ENCODE measurements at regions not wholly inside any gene's neighbourhood (a gene's known extent, or its start where the extent isn't known, plus 50 kb on each side); places are given as distances from the start of the nearest gene placed in this dataset.
A peak's percentile ranks its signal among the peaks of the same experiment; 100 is the strongest.
"Not testable (repeated sequence)": the region's sequence is repeated elsewhere in the genome, so short reads cannot be mapped to it uniquely, and the experiment has no call there.

DNA sequence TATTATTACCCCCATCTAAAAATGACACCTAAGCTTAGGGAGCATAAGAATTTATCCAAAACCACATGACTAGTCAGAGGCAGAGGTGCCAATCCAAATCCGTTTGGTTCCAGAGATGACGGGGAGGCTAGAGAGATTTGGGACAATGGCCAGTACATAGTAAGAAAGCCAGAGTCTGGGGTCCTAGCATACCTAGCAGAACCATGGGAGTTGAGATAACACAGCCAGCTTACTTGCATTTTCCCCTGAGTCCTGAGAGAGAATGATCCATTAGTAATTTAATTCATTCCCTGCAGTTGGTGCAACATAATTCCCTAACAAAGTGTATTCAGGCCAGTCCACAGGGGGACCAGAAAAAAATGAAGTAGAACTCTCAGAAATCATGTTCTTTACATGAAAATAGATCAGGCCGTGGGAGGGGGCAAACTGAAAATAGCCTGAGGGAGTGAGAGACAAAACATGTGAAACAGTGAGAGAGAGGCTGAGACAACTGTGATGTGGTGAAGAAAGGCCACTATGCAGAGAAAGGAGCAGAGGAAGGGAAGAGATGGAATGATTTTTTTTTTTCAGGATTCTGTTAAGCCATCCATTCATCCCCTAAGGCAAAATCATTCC, 243.3 kb downstream of the BRINP2 start:
- no peak for DNase-seq (ENCODE audit: low read depth, low spot score)
- no peak overlapping the region for H3K4me3 ChIP-seq (ENCODE audit: low read length)

GRCh38 chr1:177411381-177411780, 240.6 kb downstream of the BRINP2 start:
- no peak for DNase-seq (ENCODE audit: low read depth, low spot score)
- no peak overlapping the region for H3K4me3 ChIP-seq (ENCODE audit: low read length)

DNA sequence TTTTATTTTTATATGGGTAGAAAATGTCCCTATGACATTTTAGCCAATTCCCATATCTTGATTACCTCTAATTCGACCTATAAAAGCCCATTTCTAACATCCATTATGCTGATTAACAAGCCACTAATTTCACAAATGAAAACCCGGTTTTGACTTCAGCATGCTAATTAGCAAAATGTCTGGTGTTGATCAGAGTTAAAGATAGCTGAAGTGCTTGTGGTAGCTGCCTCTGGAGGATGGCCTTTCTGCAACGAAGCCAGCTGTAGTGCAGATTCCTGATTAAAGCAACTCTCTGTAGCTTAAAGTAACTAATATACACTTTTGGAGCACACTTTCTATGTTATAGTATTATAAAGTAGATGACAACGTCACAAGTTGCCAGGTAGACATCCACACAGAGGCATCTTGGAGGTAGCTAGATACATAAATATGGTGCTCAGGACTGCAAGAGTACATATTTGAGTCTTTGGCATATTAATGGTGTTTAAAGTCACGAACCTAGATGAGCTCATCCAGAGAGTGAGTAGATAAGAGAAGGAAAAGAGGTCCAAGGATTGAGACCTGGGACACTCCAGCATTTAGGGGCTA, 239.5 kb downstream of the BRINP2 start:
- no peak overlapping the region for H3K4me3 ChIP-seq (ENCODE audit: low read length)
- no peak for DNase-seq (ENCODE audit: low read depth, low spot score)

DNA sequence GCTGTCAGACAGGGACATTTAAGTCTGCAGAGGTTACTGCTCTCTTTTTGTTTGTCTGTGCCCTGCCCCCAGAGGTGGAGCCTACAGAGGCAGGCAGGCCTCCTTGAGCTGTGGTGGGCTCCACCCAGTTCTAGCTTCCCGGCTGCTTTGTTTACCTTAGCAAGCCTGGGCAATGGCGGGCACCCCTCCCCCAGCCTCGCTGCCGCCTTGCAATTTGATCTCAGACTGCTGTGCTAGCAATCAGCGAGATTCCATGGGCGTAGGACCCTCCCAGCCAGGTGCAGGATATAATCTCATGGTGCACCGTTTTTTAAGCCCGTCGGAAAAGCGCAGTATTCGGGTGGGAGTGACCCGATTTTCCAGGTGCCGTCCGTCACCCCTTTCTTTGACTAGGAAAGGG, 235.6 kb downstream of the BRINP2 start:
- not testable (repeated sequence) for DNase-seq (ENCODE audit: low read depth, low spot score); H3K4me3 ChIP-seq (ENCODE audit: low read length)

- no peak for DNase-seq (ENCODE audit: low read depth, low spot score)
- H3K4me3 ChIP-seq (ENCODE audit: low read length), result no peak overlapping the region
Observed at GRCh38 chr1:177392336-177392735, 221.6 kb downstream of the BRINP2 start.

DNA sequence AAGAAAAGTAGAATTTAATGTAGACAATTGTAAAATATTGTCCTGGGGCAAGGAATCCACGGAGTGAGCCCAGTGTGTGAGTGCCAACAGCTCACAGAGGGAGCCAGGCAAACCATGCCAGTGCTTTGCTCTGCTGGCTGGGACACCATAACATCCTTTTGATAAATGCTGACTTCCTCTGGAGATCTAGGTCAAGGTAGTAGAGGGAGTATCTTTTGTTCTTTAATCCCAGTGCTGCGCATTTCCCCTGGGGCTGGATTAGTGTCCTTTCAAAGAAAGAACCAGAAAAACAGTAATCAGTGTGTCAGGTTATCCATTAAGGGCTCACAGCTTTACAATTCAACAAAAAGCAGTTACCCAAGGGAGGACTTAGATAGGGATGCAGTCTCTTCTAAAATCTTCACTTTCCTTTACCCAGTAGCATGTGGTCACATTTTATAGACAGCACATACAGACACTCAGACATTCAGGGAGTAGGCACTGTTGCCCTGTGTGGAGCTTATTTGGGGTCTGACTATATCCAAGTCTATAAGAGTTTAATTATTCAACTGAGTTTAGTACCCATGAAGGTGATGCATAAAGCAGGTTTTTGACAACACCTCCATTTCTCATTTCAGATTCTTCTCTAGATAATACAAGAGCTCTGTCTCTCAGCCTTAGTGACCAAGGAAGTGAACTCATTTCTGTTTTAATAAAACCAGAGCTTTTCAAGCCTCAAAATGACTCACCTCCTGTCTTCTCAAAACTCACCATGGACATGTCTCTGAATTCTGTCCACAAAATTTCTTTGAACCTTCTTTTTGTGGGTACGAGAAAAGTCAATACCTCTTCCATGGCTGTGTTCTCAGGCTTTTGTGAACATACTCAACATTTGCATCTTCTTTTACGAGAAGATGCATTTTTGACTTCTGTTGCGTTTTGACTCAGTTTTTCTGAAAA, 215.3 kb downstream of the BRINP2 start:
- DNase-seq (ENCODE audit: low read depth, low spot score), result no peak
- H3K4me3 ChIP-seq (ENCODE audit: low read length), result no peak overlapping the region

DNA sequence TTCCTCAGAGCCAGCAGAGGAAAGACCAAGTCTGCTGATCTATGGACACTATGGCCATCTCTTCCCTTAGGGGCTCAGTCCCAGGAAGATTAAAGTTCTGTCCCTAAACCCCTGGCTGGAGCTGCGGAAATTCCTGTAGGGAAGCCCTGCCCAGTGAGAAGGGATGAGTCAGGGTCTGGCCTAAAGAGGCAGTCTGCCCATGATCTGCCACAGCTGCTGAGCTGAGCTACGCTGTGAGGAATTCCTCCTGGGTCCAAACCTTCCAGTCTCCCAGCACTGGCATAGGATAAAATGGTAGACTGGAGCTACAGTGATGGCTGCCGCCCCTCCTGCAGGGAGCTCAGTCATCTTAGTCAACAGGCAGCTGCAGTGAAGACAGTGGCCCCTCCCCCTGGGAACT, 213.7 kb downstream of the BRINP2 start:
- no peak for DNase-seq (ENCODE audit: low read depth, low spot score)
- H3K4me3 ChIP-seq (ENCODE audit: low read length), result no peak overlapping the region

DNA sequence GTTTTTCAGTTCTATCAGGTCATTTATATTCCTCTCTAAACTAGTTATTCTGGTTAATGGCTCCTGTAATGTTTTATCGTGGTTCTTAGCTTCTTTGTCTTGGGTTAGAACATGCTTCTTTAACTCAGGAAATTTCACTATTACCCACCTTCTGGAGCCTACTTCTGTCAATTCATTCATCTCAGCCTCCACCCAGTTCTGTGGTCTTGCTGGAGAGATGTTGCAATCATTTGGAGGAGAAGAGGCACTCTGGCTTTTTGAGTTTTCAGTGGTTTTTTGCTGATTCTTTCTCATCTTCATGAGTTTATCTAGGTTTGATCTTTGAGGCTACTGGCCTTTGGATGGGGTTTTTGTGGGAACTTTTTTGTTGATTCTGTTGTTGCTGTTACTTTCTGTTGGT, 213.0 kb downstream of the BRINP2 start:
- DNase-seq (ENCODE audit: low read depth, low spot score), result peak; percentile 69
- no peak overlapping the region for H3K4me3 ChIP-seq (ENCODE audit: low read length)

- no peak overlapping the region for H3K4me3 ChIP-seq (ENCODE audit: low read length)
- DNase-seq (ENCODE audit: low read depth, low spot score), result no peak
Observed at GRCh38 chr1:177377866-177378265, 207.1 kb downstream of the BRINP2 start.

DNA sequence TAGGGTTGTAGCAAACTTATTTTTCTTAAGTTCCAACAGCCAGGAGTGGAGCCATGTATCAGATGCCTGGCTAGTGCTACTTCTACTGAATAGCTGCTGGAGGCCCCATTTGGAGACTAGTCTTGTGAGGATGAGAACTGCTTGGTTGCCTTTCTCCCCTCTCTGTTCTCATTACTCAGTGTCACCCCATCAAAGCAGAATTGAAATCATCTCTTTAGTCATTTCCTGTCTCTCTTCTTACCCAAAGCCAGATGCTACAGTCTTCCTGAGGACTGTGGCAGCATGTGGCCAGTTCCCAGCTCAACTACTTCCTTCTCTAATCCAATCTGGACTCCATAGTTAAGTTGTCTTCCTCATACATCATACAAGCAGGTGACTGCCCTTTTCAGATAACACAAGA, 197.5 kb downstream of the BRINP2 start:
- DNase-seq (ENCODE audit: low read depth, low spot score), result peak; percentile 2
- no peak overlapping the region for H3K4me3 ChIP-seq (ENCODE audit: low read length)

GRCh38 chr1:177366091-177366490, 195.3 kb downstream of the BRINP2 start:
- no peak overlapping the region for H3K4me3 ChIP-seq (ENCODE audit: low read length)
- no peak for DNase-seq (ENCODE audit: low read depth, low spot score)

DNA sequence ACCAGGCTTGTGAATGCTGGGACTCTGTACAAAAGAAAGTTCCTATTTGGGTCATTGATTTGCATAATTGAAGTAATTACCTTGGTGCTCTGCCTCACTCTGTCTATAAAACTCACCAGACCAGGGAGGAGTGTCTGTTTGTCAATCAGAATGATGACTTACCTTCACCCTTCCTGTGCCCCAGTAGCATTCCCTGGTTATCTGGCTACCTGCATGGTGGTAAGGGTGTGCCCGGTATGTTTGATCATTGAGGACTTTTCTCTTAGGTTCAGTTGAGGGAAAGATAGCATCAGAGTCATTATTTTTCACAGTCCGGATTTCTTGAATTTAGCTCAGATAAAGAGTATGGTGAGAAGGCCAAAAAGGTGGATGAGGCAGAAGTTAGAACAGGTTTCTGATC, 190.0 kb downstream of the BRINP2 start:
- DNase-seq (ENCODE audit: low read depth, low spot score), result no peak
- no peak overlapping the region for H3K4me3 ChIP-seq (ENCODE audit: low read length)

GRCh38 chr1:177356674-177357435, 186.1 kb downstream of the BRINP2 start:
- no peak for DNase-seq (ENCODE audit: low read depth, low spot score)

DNA sequence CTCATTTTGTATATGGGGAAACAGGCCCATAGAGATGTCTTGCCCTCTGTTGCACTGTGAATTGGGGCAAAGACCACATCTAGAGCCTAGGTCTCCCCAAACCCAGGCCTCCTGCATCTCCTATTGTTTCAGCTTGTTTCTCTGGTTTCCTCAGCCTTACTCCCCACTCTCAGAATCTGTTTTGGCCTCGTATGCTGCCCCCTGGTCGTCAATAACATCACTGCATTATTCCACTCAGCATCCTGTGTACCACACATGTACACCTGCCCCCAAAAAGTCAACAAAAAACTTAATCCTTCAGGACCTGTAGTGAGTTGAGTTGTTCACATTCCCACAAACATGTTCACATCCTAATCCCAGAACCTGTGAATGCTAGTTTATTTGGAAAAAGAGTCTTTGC, 184.8 kb downstream of the BRINP2 start:
- DNase-seq (ENCODE audit: low read depth, low spot score), result peak; percentile 14
- no peak overlapping the region for H3K4me3 ChIP-seq (ENCODE audit: low read length)

More at GRCh38 chr1:177356674-177357435, 186.1 kb downstream of the BRINP2 start:
- H3K4me3 ChIP-seq (ENCODE audit: low read length), result no peak overlapping the region

GRCh38 chr1:177354247-177354646, 183.5 kb downstream of the BRINP2 start:
- no peak overlapping the region for H3K4me3 ChIP-seq (ENCODE audit: low read length)
- DNase-seq (ENCODE audit: low read depth, low spot score), result no peak

- H3K4me3 ChIP-seq (ENCODE audit: low read length), result no peak overlapping the region
- no peak for DNase-seq (ENCODE audit: low read depth, low spot score)
Observed at GRCh38 chr1:177351361-177352108, 180.8 kb downstream of the BRINP2 start.

GRCh38 chr1:177346790-177347359, 176.1 kb downstream of the BRINP2 start:
- no peak overlapping the region for H3K4me3 ChIP-seq (ENCODE audit: low read length)
- no peak for DNase-seq (ENCODE audit: low read depth, low spot score)

DNA sequence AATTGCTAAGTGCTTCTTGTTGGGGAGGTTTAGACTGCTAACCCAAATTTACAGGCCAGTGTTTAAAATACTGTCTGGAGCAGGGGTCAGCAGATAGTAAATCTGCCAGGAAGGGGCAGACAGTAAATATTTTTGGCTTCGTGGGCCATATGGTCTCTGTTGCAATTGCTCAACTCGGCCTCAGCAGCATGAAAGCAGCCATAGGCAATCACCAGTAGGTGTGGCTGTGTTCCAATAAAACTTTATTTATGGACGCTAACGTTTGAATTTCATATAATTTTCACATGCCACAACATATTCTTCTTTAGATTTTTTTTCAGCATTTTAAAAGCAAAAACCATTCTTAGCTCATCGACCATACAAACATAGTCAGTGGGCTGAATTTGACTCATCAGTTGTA, 172.7 kb downstream of the BRINP2 start:
- DNase-seq (ENCODE audit: low read depth, low spot score), result no peak

GRCh38 chr1:177341773-177342172, 171.0 kb downstream of the BRINP2 start:
- H3K4me3 ChIP-seq (ENCODE audit: low read length), result no peak overlapping the region
- no peak for DNase-seq (ENCODE audit: low read depth, low spot score)

More for the DNA sequence above, 172.7 kb downstream of the BRINP2 start:
- H3K4me3 ChIP-seq (ENCODE audit: low read length), result no peak overlapping the region

Measured in Jurkat, Clone E6-1 (cell line).